Activated T-cell treated with anti-CD3 and anti-CD28 coated beads, Interleukin-2, amount 50 U/mL, for 48 hours (primary cell): ENCODE measurements at regions not wholly inside any gene's neighbourhood (a gene's known extent, or its start where the extent isn't known, plus 50 kb on each side); places are given as distances from the start of the nearest gene placed in this dataset.

Experiments
- DNase-seq, 2 experiments: peaks; one replicate each; pipeline ENCODE4 v3.0.0-alpha.2; 2020

GRCh38 chr11:32279672-32280071 is 155.7 kb downstream of the WT1 start:
- DNase-seq = no peak

DNA sequence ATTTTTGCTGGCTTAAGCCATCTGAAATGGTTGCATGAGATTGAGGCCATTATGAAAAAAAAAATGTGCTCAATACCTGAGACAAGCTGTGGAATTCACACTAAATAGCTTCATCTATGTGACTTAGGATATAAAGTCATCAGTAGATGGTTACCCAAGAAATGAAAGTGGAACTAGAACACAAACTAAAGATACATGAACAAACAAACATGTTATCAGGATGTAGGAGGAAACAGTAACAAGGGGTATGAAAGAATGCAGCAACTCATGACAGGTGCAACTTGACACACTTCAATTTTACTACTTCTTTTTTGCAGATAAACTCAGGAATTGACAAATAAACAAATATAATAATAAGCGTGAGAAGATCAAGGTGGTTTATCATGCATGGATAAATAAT is 155.0 kb downstream of the WT1 start:
- no peak for DNase-seq

- no peak for DNase-seq
Measured at GRCh38 chr11:32288276-32288675, 147.1 kb downstream of the WT1 start.

DNA sequence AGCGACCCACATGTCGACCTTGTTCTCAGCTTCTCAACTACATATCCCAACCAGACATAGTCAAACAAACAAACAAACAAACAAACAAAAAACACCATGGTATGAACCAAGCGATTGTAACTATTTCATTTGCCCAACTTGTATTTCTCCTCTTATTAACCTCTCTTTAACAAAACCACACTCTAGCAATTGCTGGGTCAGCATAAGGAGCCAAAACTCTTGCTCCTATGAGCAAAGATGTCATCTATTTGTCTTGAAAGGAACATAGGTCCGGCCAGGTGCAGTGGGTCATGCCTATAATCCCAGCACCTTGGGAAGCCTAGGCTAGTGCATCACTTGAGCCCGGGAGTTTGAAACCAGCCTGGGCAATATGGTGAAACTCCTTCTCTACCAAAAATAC is 145.6 kb downstream of the WT1 start:
- DNase-seq = no peak

GRCh38 chr11:32290783-32291182 is 144.6 kb downstream of the WT1 start:
- no peak for DNase-seq

DNA sequence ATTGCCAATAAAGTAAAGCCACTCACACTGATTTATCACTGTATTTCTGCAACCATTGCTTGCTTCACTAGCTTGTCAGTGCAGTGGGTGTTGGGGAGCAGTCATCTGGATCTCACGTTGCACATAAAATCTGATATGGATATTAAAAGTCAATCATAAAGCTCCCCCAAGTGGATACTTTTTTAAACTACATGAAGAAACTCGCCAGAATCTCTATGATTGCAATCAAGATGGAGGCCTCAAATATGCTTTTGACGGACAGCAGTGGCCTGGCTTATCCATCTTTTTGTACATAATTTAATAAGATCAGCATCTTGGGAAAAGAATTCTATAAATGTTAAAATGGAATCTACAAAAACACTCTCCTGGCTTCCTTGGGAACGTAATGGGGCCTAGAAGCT is 137.7 kb downstream of the WT1 start:
- no peak for DNase-seq

DNA sequence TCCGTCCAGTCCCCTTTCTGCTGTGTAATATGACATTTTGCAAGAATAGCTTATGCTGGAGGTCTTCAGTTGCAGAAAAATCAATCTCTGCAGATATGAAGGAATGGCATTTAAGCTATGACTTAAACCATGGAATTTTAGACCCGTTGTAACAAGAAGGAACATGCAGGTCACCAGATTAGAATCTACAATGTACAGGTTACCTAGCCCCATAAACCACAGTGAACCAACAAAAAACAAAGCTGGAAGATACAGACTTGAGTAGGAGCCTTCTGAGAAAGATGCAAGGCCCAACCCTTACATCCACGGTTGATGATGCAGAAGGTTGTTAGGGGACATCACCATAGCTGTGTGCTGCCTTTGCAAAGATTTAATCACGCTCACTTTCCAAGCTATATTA is 132.5 kb downstream of the WT1 start:
- DNase-seq = no peak

DNA sequence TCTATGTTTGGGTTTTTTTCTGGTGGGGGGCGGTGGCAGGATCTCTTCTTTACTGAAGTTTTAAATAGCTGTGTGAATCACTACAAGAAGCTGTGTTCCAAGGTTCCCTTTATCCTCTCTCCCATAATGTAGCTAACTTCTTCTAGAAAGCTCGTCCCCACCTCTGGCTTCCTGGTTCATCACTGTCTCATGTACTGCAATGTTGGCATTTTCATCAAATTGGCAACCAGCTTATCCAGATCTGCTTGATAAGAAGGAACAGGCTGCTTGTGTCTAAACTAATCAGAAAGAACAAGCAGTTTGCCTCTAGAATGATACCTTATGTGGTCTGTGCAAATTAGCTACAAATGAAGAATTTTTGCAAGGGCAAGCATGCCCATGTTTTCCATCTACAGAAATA is 130.8 kb downstream of the WT1 start:
- no peak for DNase-seq

DNA sequence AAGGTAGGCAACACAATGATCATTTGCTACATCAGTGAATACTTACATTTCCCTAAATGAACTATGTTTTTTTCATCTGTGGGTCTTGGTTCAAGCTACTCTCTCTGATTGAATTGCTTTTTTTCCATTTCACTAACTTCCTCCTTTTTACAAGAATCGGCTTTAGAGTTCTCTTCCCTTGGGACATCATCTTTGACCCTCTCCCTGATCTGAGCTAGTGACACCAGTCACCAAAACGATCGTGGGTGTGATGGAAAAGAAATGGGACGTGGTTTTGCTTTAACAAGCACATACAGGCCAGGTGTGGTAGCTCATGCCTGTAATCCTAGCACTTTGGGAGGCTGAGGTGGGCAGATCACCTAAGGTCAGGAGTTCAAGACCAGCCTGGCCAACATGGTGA is 129.9 kb downstream of the WT1 start:
- DNase-seq = no peak

GRCh38 chr11:32307471-32307870 is 127.9 kb downstream of the WT1 start:
- DNase-seq = no peak

- no peak for DNase-seq
Measured at GRCh38 chr11:32307913-32308312, 127.4 kb downstream of the WT1 start.

- no peak for DNase-seq
Measured at GRCh38 chr11:32309530-32310213, 125.7 kb downstream of the WT1 start.

GRCh38 chr11:32310214-32310601 is 125.1 kb downstream of the WT1 start:
- no peak for DNase-seq

DNA sequence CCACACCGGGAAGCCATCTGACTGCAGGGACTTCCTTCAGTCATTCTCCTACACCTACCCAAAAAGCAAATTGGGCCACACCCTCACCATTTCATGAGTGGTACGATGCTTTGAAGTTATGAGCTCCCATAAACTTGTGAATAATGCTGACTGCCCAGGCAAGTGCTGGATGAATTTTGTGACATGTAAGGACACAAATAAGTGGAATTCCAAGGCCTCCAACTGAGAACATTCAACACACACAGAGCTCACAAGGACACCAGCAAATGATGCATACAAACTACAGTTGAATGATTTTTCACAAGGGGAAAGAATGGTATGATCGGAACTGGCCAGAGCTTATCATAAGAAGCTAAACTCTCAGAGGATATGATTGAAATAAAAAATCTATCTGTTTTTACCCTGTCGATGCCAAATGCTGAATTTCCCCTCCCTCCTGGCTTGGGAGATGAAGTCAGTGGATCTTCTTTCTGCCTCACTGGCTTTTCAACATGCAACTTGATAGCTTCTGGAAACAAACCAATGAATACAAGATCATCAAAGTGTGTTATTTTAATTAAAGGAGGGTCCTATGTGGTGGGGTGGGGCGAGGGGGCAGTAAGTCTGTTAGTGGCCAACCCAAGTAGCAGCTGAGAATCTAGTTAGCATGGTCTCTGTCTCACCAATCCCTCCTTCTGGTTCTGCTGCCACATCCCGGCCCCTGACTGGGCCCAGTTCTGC is 123.8 kb downstream of the WT1 start:
- DNase-seq = no peak

DNA sequence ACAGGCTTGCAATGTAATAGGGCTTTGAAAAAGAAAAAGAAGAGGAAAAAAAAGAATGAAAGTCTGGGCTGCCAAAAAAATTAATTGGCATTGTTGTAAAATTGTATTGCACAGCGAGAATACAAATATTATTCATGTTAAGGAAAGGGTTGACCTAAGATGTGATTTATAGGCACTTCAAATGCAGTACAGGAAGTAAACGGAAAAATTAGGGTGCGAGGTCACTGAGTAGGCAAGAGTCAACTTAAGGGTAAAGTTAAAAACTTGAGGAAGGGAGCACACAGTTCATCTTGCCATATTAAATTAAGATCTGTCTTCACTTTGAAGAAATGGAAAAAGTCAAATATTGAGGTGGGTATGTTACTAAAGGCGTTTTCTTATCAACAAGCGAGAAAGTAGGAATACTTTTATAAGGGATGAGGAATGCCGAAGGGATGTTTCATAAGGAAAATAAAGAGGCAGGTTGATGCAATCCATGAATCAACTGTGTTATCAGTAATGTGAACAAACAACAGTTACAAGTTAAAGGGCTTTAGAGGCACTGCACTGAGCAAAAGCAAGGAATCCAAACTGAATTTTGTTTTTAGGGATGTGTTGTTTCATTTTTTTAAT is 123.0 kb downstream of the WT1 start:
- DNase-seq = no peak

DNA sequence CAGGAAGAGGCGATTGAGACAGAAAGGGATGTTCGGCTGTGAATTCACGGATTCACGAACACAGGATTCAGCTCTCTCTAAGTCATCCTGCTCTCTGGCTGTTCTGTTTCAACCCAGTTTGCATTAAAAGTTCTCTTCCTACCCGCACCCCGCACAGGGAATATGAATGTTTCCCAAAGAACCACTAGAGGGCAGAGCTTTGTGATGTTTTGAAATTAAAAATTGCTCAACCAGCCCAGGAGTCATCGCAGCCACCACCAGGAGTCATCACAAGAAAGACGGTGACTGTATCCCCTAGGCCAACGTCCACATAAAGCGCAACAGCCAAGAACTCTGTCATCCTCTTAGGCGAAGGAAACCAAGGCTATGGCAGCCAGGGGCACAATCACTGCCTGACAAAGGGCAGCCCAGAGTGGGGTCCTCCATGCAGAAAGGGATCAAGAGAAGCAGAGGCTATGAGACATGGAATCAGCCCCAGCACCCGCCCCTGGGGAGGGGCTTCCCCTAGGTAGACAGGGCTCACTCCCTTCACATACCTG is 122.4 kb downstream of the WT1 start:
- peak; percentile 52 to 58 for DNase-seq

GRCh38 chr11:32313477-32313876 is 121.9 kb downstream of the WT1 start:
- no peak for DNase-seq

- DNase-seq = no peak
Measured at GRCh38 chr11:32315121-32315520, 120.2 kb downstream of the WT1 start.

DNA sequence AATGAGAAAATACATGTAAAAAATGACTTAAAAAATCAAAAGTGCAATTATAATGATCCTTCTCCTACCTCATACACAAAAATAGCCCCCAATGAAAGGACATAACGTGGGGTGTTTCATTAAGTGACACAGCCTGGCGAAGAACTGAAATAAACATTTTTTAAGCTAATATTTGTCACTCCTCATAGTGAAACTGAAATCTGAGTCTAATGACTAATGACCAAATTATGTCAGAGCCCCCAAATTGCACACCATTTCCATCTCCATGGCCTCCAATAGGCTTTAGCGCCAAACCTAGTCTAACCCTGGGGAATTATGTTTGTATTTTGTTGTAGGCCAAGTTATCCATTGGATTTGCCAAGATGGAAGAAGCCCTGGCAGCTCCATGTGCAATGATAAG is 119.1 kb downstream of the WT1 start:
- DNase-seq = no peak

DNA sequence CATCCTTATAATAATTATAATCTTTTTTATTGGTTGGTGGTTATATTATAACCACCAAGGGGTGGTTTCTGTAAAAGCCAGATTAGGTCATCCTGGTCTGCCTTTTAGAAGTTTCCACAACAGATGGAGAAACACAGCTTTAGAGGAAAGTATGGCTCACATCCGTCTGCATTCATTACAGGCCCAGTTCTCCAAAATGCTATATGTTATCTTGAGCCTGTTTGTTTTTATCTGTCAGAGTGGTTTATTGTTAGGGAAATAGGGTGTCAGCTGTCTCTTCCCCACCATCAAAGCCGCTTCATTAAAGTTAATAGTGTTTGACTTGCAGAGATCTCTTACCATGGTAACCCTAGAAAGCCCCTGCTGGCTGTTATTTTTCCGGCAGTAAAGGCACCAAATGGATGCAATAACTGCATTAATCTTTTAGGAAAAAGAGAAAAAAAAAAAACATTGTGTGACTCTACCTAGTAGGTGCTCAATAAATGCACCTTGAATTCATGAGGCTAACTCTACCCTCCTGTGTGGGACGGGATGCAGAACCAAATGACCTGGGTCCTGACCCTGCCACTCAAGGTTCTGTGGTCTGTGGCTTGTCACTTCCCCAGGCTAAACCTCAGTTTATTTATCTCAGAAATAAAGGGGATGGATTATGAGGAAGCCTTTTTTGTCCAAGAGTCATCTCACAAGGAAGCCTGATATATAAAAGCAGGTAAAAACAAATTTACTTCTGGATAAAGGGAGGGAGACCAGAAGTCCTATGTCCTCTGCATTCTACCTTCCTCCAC is 118.3 kb downstream of the WT1 start:
- no peak for DNase-seq

DNA sequence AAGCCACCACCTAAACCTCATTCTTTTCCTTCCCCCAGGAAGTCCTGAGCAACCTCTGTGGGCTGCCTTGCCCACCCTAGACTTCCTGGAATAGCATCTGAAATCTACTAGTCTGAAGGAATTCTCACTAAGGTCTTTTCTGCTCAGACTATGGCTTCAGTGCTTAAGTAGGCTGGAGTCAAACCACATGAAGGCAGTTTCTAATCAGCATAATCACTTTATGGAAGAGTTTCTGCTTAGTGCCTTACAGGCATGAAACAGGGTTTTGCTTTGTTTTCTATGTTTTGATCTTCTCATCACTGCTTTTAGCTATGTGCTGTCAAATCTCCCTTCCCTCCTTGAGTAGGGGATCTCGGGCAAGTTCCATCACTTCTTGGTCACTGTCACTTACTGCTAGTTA is 117.7 kb downstream of the WT1 start:
- DNase-seq = no peak

DNA sequence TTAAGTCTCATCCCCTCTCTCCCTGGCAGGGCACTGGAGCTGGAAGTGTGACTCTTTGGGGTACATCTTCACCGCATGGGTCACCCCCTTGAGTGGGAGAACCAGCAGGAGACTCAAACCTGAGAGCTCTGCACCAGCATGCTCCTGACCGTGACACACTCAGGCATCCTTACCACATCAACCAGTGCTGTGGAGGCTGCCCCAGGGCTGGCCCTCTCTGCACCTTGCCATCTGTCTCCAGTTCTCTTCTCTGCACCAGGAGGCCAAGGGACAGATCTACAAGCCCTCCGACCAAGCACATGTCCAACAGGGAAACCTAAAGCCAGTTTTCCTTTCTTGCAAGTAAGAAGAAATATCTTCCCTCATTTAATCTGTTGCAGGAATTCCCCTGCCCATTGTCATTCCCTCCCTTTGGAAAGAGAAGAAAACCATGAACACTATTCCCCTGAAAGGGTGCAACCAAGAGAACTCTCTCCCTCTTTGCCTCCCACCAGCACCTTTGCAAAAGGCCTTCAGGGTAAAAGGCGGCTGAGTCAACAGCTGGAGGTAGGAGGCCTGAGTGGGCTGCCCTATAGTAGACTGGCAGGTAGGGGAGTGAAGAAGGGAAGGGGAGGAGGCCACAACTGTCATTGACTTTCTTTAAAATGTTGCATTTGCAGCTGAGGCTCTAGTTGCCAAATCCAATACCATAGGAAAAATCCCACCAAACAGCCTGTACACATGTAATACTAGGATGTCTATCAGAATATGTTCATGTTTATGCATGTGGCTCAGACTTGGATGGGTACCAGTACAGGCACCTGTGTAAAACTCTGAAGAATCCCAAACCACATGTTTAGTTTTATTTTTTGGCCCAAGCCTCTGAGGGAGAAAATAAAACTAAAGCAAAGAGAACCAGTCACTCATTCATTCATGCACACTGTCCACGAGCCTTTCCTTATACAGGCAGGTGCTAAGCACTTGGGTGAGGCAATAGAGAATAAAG is 117.0 kb downstream of the WT1 start:
- no peak for DNase-seq
